IMR-90 (cell line): ENCODE measurements at regions not wholly inside any gene's neighbourhood (a gene's known extent, or its start where the extent isn't known, plus 50 kb on each side); places are given as distances from the start of the nearest gene placed in this dataset.

Source experiments
- BHLHE40 ChIP-seq: fragments of 150-350 bp; IDR thresholded peaks from 2 replicates; pipeline ENCODE4 v1.6.1; 2016; ENCODE audit warnings: mild to moderate bottlenecking, low read depth, low read length
- CEBPB ChIP-seq: IDR thresholded peaks from 2 replicates; pipeline ENCODE4 v1.6.1; 2012; ENCODE audit warnings: low read depth, low read length, improper control_type of control experiment
- CTCF ChIP-seq: conservative IDR thresholded peaks from 2 replicates; pipeline ENCODE4 v1.5.1; 2012; ENCODE audit warnings: mild to moderate bottlenecking, low read depth, low read length, improper control_type of control experiment
- ELK1 ChIP-seq: fragments of 150-350 bp; IDR thresholded peaks from 2 replicates; pipeline ENCODE4 v1.6.1; 2016; ENCODE audit warnings: low read depth, mild to moderate bottlenecking, low read length, moderate library complexity, borderline replicate concordance
- FOS ChIP-seq: fragments of 150-350 bp; IDR thresholded peaks from 2 replicates; pipeline ENCODE4 v1.6.1; 2016; ENCODE audit warnings: low read depth, low read length
- MAZ ChIP-seq: IDR thresholded peaks from 2 replicates; pipeline ENCODE4 v1.6.1; 2012; ENCODE audit warnings: low read depth, mild to moderate bottlenecking, low read length, improper control_type of control experiment, moderate library complexity, borderline replicate concordance
- MXI1 ChIP-seq: IDR thresholded peaks from 2 replicates; pipeline ENCODE4 v1.6.1; 2012; ENCODE audit warnings: low read depth, mild to moderate bottlenecking, low read length, moderate library complexity, borderline replicate concordance
- NFE2L2 ChIP-seq: fragments of 150-350 bp; IDR thresholded peaks from 2 replicates; pipeline ENCODE4 v1.6.1; 2016; ENCODE audit warnings: low read depth, mild to moderate bottlenecking, low read length
- POLR2A ChIP-seq: IDR thresholded peaks from 2 replicates; pipeline ENCODE4 v1.6.1; 2012; ENCODE audit warnings: mild to moderate bottlenecking, low read depth, low read length
- RAD21 ChIP-seq: IDR thresholded peaks from 2 replicates; pipeline ENCODE4 v1.6.1; 2012; ENCODE audit warnings: low read length, improper control_type of control experiment
- RCOR1 ChIP-seq: IDR thresholded peaks from 2 replicates; pipeline ENCODE4 v1.6.1; 2012; ENCODE audit warnings: mild to moderate bottlenecking, low read length, improper control_type of control experiment; ENCODE audit not compliant: insufficient replicate concordance
- RFX5 ChIP-seq: IDR thresholded peaks from 2 replicates; pipeline ENCODE4 v1.8.0; 2012; ENCODE audit warnings: low read depth, mild to moderate bottlenecking, low read length, moderate library complexity
- SMC3 ChIP-seq: fragments of 150-350 bp; IDR thresholded peaks from 2 replicates; pipeline ENCODE4 v1.6.1; 2016; ENCODE audit warnings: low read depth, mild to moderate bottlenecking, antibody characterized with exemption, low read length, moderate library complexity
- USF2 ChIP-seq: fragments of 150-350 bp; IDR thresholded peaks from 2 replicates; pipeline ENCODE4 v1.6.1; 2017; ENCODE audit warnings: mild to moderate bottlenecking, antibody characterized with exemption, low read length, low read depth

- TF ChIP-seq CTCF (no peak), FOS (no peak), SMC3 (no peak), RFX5 (no peak), RAD21 (no peak), MXI1 (no peak), NFE2L2 (no peak), POLR2A (no peak), BHLHE40 (no peak), CEBPB (no peak), MAZ (no peak), ELK1 (no peak), RCOR1 (no peak), USF2 (no peak)
Observed at GRCh38 chr6:106856227-106856874, 118.2 kb downstream of the CD24 start.
